ENCODE measurements at regions not wholly inside any gene's neighbourhood (a gene's known extent, or its start where the extent isn't known, plus 50 kb on each side); places are given as distances from the start of the nearest gene placed in this dataset.

DNA sequence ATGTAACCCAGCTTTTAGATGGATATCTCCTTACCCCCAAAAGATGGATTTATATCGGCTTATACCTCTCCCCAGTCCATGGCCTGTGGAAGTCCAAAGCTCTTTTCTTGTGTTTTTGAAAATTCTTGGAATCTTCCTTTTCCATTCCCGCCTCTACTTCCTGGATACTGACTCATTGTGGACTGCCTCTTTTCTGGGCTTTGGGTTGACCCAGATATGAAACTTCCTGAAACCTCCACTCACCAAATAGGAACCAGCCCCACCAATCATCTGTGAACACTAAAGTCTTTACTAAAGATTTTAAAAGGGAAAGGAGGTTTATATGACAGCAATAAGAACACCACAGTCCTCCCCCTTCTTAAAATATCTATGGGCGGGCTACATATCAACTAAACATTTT, 163.4 kb upstream of the SYN3 start:
- no peak overlapping the region for H2AFZ ChIP-seq (ENCODE audit: low read length)
- no peaks in the 10 kb centered on the region for H3K4me1 ChIP-seq (ENCODE audit: low read length)
- no peak overlapping the region for H3K27ac ChIP-seq (ENCODE audit: low read length)
- H3K9me3 ChIP-seq (ENCODE audit: low read length) = no peaks in the 10 kb centered on the region
- no peak overlapping the region for H3K9ac ChIP-seq (ENCODE audit: low read length)
- H3K27me3 ChIP-seq (ENCODE audit: low read length) = no peaks in the 10 kb centered on the region
- no peak for DNase-seq
- no peaks in the 10 kb centered on the region for H3K79me2 ChIP-seq (ENCODE audit: low read length)
- no peaks in the 10 kb centered on the region for H3K36me3 ChIP-seq (ENCODE audit: insufficient read depth, low read length)
- H3K9me2 ChIP-seq (replicated peaks; ENCODE audit: insufficient read depth, low read length) = no peaks in the 10 kb centered on the region
- no peak overlapping the region for H3K4me3 ChIP-seq (ENCODE audit: low read length)
- H3K4me2 ChIP-seq (ENCODE audit: low read depth, low read length, poor library complexity, severe bottlenecking) = no peak overlapping the region
- H4K20me1 ChIP-seq (ENCODE audit: insufficient read depth, low read depth, low read length) = no peaks in the 10 kb centered on the region

DNA sequence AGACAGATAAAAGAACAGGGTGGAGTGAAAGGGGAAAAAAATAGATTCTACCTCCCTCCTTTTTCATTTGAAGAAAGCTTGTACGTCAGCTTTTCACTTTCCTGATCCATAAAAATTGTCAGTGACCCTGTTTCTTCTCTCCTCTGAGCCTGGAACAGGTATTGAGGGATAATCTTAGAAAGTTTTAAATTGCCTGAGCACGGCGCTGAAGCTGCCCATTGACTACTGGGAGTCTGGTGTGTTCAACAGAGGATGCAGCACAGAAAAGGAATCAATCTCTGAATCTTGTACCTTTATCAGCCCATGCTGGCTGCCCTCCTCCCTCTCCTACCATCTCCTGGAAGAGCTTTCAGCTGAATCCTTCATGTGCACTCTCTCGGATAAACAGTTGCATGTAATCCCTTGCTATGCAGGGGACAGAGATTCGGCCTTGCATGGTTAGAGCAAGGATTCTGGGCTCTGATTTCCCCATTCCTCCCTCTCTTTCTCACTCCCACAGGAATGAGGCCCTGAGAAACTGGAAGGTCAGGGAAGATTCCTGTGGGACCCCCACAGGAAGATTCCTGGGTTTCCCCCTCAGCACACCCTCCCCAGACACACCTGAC, 162.4 kb upstream of the SYN3 start:
- no peak overlapping the region for H3K27ac ChIP-seq (ENCODE audit: low read length)
- H2AFZ ChIP-seq (ENCODE audit: low read length) = no peak overlapping the region
- H3K79me2 ChIP-seq (ENCODE audit: low read length) = no peaks in the 10 kb centered on the region
- H3K4me2 ChIP-seq (ENCODE audit: low read depth, low read length, poor library complexity, severe bottlenecking) = no peak overlapping the region
- no peaks in the 10 kb centered on the region for H3K9me2 ChIP-seq (replicated peaks; ENCODE audit: insufficient read depth, low read length)
- no peak overlapping the region for H3K4me3 ChIP-seq (ENCODE audit: low read length)
- no peaks in the 10 kb centered on the region for H3K36me3 ChIP-seq (ENCODE audit: insufficient read depth, low read length)
- H3K27me3 ChIP-seq (ENCODE audit: low read length) = no peaks in the 10 kb centered on the region
- no peak overlapping the region for H3K9ac ChIP-seq (ENCODE audit: low read length)
- H3K9me3 ChIP-seq (ENCODE audit: low read length) = no peaks in the 10 kb centered on the region
- H4K20me1 ChIP-seq (ENCODE audit: insufficient read depth, low read depth, low read length) = no peaks in the 10 kb centered on the region
- no peak for DNase-seq
- no peaks in the 10 kb centered on the region for H3K4me1 ChIP-seq (ENCODE audit: low read length)

DNA sequence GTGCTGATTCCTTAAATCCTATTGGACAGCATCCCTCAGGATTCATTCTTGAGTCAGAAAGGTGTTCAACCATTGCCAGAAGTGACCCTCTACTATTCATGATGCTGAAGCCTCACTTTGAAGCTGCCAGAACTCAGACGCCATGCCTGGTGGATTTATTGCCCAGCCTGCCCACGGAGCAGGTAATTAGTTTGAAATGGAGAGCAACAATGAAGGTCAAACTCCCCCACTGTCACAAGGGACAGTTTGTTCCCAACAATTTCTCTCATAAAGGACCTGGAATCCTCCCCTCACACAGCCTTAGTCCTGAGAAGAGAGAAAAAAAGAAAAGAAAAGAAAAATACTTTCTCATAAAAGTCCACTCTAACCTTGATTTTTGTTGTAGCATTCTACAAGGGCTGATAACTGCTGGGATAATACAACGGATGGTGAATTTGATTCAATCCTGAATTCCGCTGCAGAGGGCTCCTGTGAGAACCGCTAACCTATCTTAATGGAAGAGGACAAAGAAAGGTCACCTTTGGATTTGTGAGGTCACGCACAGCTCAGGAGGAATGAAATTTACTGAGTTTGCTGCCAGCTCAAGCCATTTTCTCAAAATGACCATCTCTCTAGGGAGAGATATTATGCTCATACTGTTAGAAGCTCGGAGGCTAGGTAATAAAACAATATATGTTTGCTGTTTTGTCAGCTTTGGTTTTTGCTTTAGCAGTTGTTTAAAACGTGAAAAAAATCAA, 161.6 kb upstream of the SYN3 start:
- H3K27ac ChIP-seq (ENCODE audit: low read length) = no peak overlapping the region
- H3K9me3 ChIP-seq (ENCODE audit: low read length) = no peaks in the 10 kb centered on the region
- no peaks in the 10 kb centered on the region for H3K4me1 ChIP-seq (ENCODE audit: low read length)
- H3K36me3 ChIP-seq (ENCODE audit: insufficient read depth, low read length) = no peaks in the 10 kb centered on the region
- DNase-seq = no peak
- H3K79me2 ChIP-seq (ENCODE audit: low read length) = no peaks in the 10 kb centered on the region
- no peaks in the 10 kb centered on the region for H4K20me1 ChIP-seq (ENCODE audit: insufficient read depth, low read depth, low read length)
- no peaks in the 10 kb centered on the region for H3K9me2 ChIP-seq (replicated peaks; ENCODE audit: insufficient read depth, low read length)
- no peak overlapping the region for H2AFZ ChIP-seq (ENCODE audit: low read length)
- H3K27me3 ChIP-seq (ENCODE audit: low read length) = no peaks in the 10 kb centered on the region
- no peak overlapping the region for H3K4me2 ChIP-seq (ENCODE audit: low read depth, low read length, poor library complexity, severe bottlenecking)
- no peak overlapping the region for H3K9ac ChIP-seq (ENCODE audit: low read length)
- H3K4me3 ChIP-seq (ENCODE audit: low read length) = no peak overlapping the region

DNA sequence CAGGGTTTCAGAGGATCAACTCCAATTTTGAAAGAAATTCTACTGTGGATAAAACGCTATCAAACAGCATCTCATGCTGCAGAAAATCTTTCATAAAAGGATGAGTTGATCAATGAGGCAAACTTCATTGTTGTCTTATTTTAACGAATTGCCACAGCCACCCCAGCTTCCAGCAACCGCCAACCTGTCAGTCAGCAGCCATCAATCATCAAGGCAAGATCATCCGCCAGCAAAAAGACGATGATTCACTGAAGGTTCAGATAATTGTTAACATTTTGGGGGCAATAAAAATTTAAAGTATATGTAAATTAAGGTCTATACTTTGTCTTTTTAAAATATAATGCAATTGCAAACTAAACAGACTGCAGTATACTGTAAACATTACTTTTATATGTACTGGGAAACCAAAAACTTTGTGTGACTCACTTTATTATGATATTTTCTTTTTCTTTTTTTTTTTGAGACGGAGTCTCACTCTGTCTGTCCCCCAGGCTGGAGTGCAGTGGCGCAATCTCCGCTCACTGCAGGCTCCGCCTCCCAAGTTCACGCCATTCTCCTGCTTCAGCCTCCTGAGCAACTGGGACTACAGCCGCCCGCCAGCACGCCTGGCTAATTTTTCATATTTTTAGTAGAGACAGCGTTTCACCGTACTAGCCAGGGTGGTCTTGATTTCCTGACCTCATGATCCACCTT, 155.3 kb upstream of the SYN3 start:
- Histone ChIP-seq H3K27me3 (ENCODE audit: low read length) (no peaks in the 10 kb centered on the region), H3K9ac (ENCODE audit: low read length) (no peak overlapping the region), H3K4me2 (ENCODE audit: low read depth, low read length, poor library complexity, severe bottlenecking) (no peak overlapping the region), H3K79me2 (ENCODE audit: low read length) (no peaks in the 10 kb centered on the region), H3K4me1 (ENCODE audit: low read length) (no peaks in the 10 kb centered on the region), H4K20me1 (ENCODE audit: insufficient read depth, low read depth, low read length) (no peaks in the 10 kb centered on the region), H3K4me3 (ENCODE audit: low read length) (no peak overlapping the region), H3K9me2 (replicated peaks; ENCODE audit: insufficient read depth, low read length) (no peaks in the 10 kb centered on the region), H2AFZ (ENCODE audit: low read length) (no peak overlapping the region), H3K27ac (ENCODE audit: low read length) (no peak overlapping the region), H3K36me3 (ENCODE audit: insufficient read depth, low read length) (no peaks in the 10 kb centered on the region), H3K9me3 (ENCODE audit: low read length) (no peaks in the 10 kb centered on the region)
- DNase-seq = no peak

DNA sequence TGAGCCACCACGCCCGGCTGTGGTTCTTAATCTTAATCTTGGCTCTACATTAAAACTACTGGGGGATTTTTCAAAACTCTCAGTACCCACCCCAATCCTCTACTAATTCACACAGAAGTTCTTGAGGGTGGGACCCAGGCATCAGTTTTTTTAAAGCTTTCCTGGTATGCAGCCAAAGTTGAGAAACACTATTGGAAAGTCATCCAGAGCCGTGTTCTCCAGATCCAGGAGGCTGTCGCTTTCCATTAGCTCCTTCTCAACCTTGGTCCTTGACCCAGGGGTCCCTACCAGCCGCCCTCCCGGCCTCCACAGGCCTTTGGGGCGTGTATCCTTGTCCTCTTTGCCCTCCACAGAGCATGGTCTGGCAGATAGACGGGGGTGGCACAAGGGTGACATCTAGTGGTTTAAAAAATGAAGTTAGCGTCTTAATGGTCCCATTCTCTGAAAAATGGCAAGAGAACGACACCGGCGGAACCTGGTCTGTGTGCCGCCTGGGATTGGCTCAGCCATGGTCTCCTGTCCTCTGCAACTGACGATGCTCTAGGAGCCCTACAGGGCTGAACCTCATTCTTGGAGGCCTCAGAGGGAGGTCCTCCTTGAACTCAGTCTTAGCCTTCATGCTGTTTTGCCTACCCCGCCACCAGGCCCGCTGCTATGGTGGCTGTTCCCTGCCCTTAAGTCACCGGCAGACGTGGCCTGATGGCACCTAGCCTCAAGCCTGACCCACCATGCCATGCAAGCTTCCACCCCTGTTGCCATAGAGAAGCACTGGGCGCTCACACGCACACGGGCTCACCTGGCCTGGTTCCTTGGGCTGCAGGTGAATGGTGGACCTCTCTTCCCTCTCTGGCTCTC, 152.0 kb upstream of the SYN3 start:
- peak; percentile 88 for DNase-seq
- Histone ChIP-seq H2AFZ (ENCODE audit: low read length) (no peak overlapping the region), H4K20me1 (ENCODE audit: insufficient read depth, low read depth, low read length) (no peaks in the 10 kb centered on the region), H3K4me1 (ENCODE audit: low read length) (no peaks in the 10 kb centered on the region), H3K27me3 (ENCODE audit: low read length) (no peaks in the 10 kb centered on the region), H3K79me2 (ENCODE audit: low read length) (no peaks in the 10 kb centered on the region), H3K9me3 (ENCODE audit: low read length) (no peaks in the 10 kb centered on the region), H3K9ac (ENCODE audit: low read length) (no peak overlapping the region), H3K27ac (ENCODE audit: low read length) (no peak overlapping the region), H3K36me3 (ENCODE audit: insufficient read depth, low read length) (no peaks in the 10 kb centered on the region), H3K4me2 (ENCODE audit: low read depth, low read length, poor library complexity, severe bottlenecking) (no peak overlapping the region), H3K4me3 (ENCODE audit: low read length) (no peak overlapping the region), H3K9me2 (replicated peaks; ENCODE audit: insufficient read depth, low read length) (no peaks in the 10 kb centered on the region)

DNA sequence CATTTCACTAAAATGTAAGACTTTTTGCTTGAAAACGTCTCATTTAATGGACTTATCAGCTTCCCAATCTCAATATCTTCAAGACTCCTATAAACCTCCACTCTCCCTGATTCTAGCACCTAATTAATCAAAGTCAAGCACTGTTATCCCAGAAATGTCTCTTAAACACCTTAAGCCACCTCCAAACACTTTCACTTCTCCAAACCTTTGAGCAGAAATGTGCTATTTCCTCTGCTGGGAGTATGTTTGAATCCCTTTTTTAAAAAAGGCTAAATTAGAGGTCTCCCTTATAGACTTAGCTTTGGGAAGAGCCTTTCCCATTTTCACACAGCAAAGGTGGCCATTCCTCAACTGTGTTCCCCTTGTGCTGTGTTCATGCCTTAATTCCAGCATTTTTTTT, 146.2 kb upstream of the SYN3 start:
- no peak overlapping the region for H3K4me2 ChIP-seq (ENCODE audit: low read depth, low read length, poor library complexity, severe bottlenecking)
- no peak overlapping the region for H3K9ac ChIP-seq (ENCODE audit: low read length)
- H2AFZ ChIP-seq (ENCODE audit: low read length) = no peak overlapping the region
- DNase-seq = no peak
- no peaks in the 10 kb centered on the region for H3K9me2 ChIP-seq (replicated peaks; ENCODE audit: insufficient read depth, low read length)
- no peaks in the 10 kb centered on the region for H3K79me2 ChIP-seq (ENCODE audit: low read length)
- no peaks in the 10 kb centered on the region for H3K27me3 ChIP-seq (ENCODE audit: low read length)
- no peaks in the 10 kb centered on the region for H3K36me3 ChIP-seq (ENCODE audit: insufficient read depth, low read length)
- no peaks in the 10 kb centered on the region for H3K9me3 ChIP-seq (ENCODE audit: low read length)
- H3K4me3 ChIP-seq (ENCODE audit: low read length) = no peak overlapping the region
- no peaks in the 10 kb centered on the region for H3K4me1 ChIP-seq (ENCODE audit: low read length)
- H4K20me1 ChIP-seq (ENCODE audit: insufficient read depth, low read depth, low read length) = no peaks in the 10 kb centered on the region
- H3K27ac ChIP-seq (ENCODE audit: low read length) = no peak overlapping the region

DNA sequence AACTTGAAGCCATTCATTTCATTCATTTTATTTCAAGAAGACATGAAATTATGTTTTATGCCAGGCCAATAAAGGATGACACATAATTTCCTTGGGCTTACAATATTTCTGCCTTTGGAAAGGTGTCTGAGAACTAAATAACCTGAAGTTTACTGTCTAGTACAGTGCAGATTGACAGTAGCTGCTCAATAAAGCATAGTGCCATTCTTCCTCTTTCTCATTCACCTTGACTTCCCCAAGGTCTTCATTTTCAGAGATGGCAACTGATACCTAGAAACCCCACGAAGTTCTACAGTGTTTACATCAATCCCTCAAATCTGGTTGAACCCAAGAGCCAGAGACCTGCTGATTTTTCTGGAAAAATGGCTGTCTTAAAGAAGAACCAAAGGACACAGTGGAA, 144.3 kb upstream of the SYN3 start:
- Histone ChIP-seq H3K27me3 (ENCODE audit: low read length) (no peaks in the 10 kb centered on the region), H3K4me1 (ENCODE audit: low read length) (no peaks in the 10 kb centered on the region), H3K9me2 (replicated peaks; ENCODE audit: insufficient read depth, low read length) (no peaks in the 10 kb centered on the region), H3K4me2 (ENCODE audit: low read depth, low read length, poor library complexity, severe bottlenecking) (no peak overlapping the region), H3K36me3 (ENCODE audit: insufficient read depth, low read length) (no peaks in the 10 kb centered on the region), H4K20me1 (ENCODE audit: insufficient read depth, low read depth, low read length) (no peaks in the 10 kb centered on the region), H3K79me2 (ENCODE audit: low read length) (no peaks in the 10 kb centered on the region), H3K27ac (ENCODE audit: low read length) (no peak overlapping the region), H3K4me3 (ENCODE audit: low read length) (no peak overlapping the region), H2AFZ (ENCODE audit: low read length) (no peak overlapping the region), H3K9ac (ENCODE audit: low read length) (no peak overlapping the region), H3K9me3 (ENCODE audit: low read length) (no peaks in the 10 kb centered on the region)
- DNase-seq = no peak

DNA sequence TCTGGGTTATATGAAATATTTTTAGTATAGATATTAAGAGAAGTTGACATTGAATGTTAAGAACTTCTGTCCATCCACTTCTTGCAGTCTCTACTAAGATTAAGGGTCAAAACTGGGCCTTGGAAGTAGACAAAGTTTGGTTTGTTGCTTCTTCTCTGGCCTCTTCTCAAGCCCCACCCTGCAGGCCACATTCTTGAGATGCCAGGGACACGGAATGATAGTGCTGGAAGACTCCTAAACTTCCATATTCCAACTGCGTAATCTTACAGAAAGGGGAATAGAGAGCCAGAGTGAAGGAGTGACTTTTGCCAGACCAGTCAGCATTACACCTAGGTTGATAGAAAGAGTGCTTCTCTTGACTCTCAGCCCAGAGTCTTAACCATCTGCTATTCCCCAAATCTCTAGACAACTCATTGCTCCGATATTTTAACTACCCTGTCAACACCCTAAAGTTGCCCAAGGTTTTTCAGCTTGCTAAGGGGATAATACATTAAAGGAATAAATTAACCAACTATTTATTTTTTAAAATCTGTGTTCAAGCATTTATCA, 136.4 kb upstream of the SYN3 start:
- no peaks in the 10 kb centered on the region for H3K9me3 ChIP-seq (ENCODE audit: low read length)
- H3K79me2 ChIP-seq (ENCODE audit: low read length) = no peaks in the 10 kb centered on the region
- H3K4me2 ChIP-seq (ENCODE audit: low read depth, low read length, poor library complexity, severe bottlenecking) = no peak overlapping the region
- no peak for DNase-seq
- no peak overlapping the region for H3K27ac ChIP-seq (ENCODE audit: low read length)
- peaks cover 17% of the 10 kb centered on the region for H3K4me1 ChIP-seq (ENCODE audit: low read length)
- H2AFZ ChIP-seq (ENCODE audit: low read length) = no peak overlapping the region
- no peak overlapping the region for H3K9ac ChIP-seq (ENCODE audit: low read length)
- no peaks in the 10 kb centered on the region for H3K9me2 ChIP-seq (replicated peaks; ENCODE audit: insufficient read depth, low read length)
- no peaks in the 10 kb centered on the region for H4K20me1 ChIP-seq (ENCODE audit: insufficient read depth, low read depth, low read length)
- H3K36me3 ChIP-seq (ENCODE audit: insufficient read depth, low read length) = no peaks in the 10 kb centered on the region
- H3K27me3 ChIP-seq (ENCODE audit: low read length) = no peaks in the 10 kb centered on the region
- H3K4me3 ChIP-seq (ENCODE audit: low read length) = no peak overlapping the region
